Astrocyte of the spinal cord (primary cell): ENCODE measurements at regions not wholly inside any gene's neighbourhood (a gene's known extent, or its start where the extent isn't known, plus 50 kb on each side); places are given as distances from the start of the nearest gene placed in this dataset.
"Not testable (repeated sequence)": the region's sequence is repeated elsewhere in the genome, so short reads cannot be mapped to it uniquely, and the experiment has no call there.

Experiments used
- DNase-seq: peaks from one replicate; pipeline ENCODE4 v3.0.0; 2011; ENCODE audit warnings: low read depth, low spot score
- H3K4me3 ChIP-seq: 2 replicates; pipeline ENCODE4 v1.5.1; 2011; ENCODE audit warnings: low read depth, mild to moderate bottlenecking, low read length, moderate library complexity
- in situ Hi-C: cut with HindIII; loops from 2 replicates; pipeline ENCODE4 v1.10.0; 2017; ENCODE audit warnings: low sequenced_read_pairs
- TF ChIP-seq, protein P1 (sequence below): IDR thresholded peaks from 2 replicates; pipeline ENCODE4 v1.5.1; 2012; ENCODE audit warnings: low read depth, mild to moderate bottlenecking, low read length, inconsistent platforms

DNA sequence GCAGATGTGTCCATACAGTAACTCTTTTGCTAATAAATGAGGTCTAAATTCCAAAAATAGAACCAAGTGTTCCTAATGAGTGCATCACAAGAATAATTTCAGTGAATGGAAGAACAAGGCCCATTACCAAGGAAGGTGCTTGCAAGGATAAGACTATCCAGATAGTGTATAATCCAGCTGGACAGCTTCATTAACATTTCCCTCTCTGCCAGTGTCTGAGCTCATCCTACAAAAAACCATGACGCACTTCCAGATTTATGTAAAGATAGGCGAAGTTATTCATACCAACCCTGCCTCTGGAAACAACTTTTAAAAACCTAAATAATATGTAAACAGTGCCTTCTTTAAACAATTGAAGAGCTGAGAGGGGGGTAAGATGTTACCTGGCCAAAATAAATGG, 177.9 kb upstream of the STK26 start:
- no peak for DNase-seq
- TF ChIP-seq, protein P1, sequence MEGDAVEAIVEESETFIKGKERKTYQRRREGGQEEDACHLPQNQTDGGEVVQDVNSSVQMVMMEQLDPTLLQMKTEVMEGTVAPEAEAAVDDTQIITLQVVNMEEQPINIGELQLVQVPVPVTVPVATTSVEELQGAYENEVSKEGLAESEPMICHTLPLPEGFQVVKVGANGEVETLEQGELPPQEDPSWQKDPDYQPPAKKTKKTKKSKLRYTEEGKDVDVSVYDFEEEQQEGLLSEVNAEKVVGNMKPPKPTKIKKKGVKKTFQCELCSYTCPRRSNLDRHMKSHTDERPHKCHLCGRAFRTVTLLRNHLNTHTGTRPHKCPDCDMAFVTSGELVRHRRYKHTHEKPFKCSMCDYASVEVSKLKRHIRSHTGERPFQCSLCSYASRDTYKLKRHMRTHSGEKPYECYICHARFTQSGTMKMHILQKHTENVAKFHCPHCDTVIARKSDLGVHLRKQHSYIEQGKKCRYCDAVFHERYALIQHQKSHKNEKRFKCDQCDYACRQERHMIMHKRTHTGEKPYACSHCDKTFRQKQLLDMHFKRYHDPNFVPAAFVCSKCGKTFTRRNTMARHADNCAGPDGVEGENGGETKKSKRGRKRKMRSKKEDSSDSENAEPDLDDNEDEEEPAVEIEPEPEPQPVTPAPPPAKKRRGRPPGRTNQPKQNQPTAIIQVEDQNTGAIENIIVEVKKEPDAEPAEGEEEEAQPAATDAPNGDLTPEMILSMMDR, result no peak
- no peak overlapping the region for H3K4me3 ChIP-seq
- in situ Hi-C loops, result no loop called here

DNA sequence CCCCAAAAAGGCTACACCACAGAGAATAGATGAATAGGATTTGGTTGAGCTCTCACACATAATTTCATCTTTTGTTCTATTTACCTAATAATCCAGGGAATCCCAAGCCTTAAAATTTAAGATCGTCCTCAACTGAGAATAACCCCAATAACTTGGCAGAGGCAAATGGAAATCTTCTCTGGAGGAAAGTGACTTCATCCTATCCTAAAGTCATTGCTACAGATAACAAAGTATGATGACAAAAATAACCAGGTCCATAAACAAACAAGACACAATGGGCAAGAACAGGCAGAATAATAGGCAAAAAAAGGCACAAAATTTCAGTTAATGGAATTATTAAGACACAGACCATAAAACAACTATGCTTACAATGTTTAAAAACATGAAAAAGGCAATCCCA, 177.3 kb upstream of the STK26 start:
- DNase-seq, result no peak
- in situ Hi-C loops, result no loop called here
- no peak overlapping the region for H3K4me3 ChIP-seq
- TF ChIP-seq, protein P1, result no peak

DNA sequence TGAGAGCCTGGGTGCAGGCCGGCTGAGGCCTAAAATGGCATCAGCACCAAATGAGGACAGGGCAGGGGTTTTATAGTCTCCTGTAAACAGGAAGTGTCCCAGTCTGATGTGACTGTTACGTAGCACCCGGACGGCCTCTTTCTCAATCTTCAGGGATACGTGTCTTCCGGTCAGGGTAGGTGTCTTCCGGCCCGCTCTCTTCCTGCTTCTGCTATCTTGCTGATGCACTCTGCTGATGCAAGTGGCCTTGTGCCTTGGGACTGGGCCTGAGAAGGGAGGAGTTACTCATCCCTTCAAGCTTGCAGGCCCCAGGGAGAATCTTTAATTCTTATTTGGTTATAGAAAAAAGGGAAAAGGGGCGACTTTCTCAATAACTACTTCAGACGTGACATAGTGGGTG, 172.1 kb upstream of the STK26 start:
- in situ Hi-C loops, DNase-seq, H3K4me3 ChIP-seq: not testable (repeated sequence)

DNA sequence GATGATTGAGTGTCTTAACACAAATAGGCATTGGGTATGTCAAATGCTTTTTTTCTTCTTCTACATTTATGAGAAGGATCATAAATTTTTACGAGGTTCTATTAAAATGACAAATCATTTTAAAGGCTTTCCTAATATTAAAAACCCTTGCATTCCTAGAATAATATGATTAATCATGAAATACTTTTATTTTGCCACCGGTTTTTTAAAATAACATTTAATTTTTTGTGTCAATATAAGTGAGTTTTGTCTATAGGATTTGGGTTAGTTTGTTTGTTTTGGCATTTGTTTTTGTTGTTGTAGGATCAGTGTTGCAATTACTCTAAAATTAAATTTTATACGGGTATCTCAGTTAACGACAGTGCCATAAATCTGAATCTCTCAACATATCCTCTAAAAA, 169.7 kb upstream of the STK26 start:
- TF ChIP-seq, protein P1, result no peak
- DNase-seq, result no peak
- no peak overlapping the region for H3K4me3 ChIP-seq
- in situ Hi-C loops, result no loop called here

DNA sequence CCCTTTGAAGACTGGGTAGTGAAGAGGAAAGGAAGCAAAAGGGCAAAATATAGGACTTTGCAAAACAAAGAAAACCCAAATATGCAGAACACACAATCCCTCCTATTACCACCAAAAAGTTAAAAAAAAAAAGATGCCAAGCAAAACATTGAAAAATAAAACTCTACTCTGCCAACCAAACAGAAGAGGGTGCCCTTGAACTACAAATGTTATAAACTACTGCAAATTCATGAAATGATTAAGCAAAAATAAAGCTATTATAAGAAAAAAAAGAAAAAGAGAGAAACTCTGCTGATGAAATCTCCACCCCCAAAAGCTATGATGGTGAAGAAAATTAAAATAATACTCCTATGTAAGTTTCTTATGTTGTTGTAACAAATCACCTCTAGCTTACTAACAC, 168.5 kb upstream of the STK26 start:
- peak; percentile 16 for DNase-seq
- H3K4me3 ChIP-seq, result no peak overlapping the region
- in situ Hi-C loops, result no loop called here
- TF ChIP-seq, protein P1, result no peak

DNA sequence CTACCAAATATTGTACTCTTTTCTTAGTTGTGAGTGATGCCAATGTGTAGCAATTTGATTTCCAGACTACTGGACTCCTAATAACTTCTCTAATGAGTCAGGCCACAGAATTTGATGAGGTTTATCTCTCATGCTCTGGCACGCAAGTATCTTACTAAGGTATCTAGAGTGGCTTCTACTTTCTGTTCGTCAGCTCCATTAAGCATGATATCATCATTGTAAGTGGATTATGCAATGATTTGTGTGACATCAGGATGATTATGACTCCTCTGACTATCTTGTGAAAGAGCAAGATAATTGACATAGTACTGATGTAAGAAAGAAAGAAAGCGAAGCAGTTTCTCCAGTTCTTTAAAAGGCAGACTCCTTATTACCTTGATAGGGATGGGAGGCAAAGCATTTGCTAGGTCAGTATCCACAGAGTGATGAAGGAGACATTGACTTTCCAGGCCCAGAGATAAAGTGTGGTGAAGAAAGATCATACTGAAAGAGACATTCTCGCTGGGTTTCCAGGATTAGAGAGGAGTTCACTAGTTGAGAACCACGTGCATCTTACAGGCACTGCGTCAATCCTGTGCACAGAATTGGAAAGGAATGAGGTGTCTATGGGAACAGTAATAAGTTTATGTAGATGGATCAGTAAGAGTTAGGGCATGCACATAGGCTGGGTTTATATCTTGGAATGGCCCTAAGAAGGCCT, 161.9 kb upstream of the STK26 start:
- H3K4me3 ChIP-seq, result no peak overlapping the region
- no peak for DNase-seq
- TF ChIP-seq, protein P1, result no peak
- in situ Hi-C loops, result no loop called here

DNA sequence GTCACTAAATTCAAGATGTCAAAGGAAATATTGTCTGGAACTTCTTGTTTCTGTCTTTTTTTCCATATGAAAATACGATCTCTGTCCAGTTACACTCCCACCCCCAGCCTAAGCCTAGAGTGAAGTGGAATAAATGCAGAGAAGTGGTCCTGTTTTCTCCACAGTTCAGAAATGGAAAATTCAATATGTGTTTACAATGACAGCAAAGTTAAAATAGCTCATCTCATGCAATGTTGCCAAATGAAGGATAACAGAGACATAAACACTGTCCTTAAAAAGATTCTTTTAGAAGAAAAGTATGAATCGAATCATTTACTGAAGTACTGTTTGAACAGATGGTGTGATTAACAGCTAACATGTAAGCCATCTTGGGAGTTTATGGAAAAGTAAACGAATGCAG, 160.8 kb upstream of the STK26 start:
- TF ChIP-seq, protein P1, result no peak
- H3K4me3 ChIP-seq, result no peak overlapping the region
- in situ Hi-C loops, result no loop called here
- no peak for DNase-seq
